GM19035 (cell line): ENCODE measurements at regions not wholly inside any gene's neighbourhood (a gene's known extent, or its start where the extent isn't known, plus 50 kb on each side); places are given as distances from the start of the nearest gene placed in this dataset.

Experiments
- ATAC-seq: cut with Tn5 transposase; IDR thresholded peaks from one replicate; pipeline ENCODE4 v1.9.1; 2021; ENCODE audit not compliant: unreplicated experiment

DNA sequence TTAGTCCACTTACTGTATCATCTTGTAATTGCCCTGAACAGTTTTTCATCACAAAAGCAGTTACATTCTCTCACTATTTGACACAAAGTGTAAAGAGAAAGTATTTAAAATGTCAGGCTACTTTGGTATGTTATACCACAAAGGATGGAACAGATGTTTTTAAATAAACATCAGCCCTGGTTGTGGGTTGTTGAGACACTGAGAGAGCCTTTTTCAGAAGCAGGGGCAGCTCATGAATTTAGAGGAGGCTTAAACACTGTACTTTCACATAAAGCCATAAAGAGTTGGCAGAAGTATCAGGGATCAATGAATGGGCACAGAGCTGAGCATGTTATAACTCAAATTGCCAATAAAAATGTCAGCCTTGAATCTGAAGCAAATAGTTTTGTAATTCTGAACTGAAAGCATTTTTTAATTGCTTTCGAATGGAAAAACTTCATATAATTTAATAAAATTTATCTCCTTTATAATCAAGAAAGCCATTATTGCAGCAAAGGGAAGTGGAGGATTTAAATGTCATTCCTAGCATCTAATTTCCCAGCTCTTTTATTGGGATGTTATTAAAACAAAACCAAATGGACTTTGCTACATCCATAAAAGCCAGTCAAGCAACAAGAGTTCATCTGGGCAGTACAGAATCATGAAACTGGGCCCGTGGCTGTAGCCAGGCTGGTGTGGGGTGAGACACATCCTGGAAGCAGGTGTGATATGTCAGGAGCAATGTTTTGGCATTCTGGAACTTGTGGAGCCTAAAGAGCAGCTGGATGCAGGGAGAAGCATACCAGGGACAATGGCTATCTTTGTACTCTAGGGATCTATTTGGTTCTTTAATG lies 95.1 kb upstream of the NT5C1B start:
- ATAC-seq = no peak

DNA sequence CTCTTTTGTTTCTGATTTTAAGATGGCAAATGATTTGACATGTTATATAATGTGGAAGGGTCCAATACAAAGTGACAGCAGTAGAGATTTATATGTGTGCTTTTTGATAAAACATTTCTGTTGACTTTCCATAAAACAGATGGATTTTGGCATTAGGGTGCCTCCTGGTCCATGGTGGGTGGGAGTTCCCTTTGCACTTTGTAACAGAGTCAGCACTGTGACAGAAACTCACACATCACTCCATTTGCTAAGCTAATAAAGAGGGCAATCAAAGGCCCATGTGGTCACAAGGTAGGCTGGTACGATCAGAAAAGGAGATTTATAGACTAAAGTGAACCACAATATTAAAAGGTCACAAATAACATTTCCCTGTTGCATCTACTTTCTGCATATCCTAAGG lies 93.3 kb upstream of the NT5C1B start:
- ATAC-seq = no peak

DNA sequence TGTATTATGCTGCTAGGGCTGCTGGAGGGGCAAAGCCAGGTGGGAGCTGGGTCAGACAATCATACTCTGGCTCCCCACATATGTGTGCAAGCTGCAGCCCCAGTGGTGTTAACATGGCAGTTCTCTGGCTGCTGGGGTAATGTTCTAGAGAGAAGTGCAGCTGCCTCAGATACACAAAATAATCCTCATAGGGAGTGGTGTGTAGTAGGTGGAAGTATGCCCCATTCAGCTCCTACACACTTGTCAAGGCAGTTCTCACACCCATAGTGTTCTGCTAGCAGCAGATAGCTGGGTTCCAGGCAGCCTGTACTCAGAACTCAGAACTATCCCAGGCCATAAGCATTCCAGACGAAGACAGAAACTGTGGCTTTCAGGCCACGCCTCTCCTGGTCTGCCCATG lies 87.9 kb upstream of the NT5C1B start:
- ATAC-seq = no peak

DNA sequence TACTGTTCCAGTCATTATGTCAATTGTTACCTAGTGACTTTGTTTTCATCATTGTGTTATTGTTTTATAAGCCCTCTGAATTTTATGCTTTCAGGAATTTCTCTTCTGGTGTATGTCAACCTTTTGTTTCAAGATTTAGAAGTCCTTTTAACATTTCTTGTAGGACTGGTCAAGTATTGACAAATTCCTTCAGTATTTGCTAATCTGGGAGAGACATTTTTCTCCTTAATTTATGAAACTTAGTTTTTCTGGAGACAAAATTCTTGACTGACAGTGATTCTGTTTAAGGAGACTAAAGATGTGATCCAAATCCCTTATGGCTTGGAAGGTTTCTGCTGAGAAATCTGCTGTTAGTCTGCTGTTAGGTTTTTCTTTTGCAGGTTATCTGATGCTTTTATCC lies 84.9 kb upstream of the NT5C1B start:
- no peak for ATAC-seq

GRCh38 chr2:18671363-18671762 lies 82.0 kb upstream of the NT5C1B start:
- ATAC-seq = no peak

DNA sequence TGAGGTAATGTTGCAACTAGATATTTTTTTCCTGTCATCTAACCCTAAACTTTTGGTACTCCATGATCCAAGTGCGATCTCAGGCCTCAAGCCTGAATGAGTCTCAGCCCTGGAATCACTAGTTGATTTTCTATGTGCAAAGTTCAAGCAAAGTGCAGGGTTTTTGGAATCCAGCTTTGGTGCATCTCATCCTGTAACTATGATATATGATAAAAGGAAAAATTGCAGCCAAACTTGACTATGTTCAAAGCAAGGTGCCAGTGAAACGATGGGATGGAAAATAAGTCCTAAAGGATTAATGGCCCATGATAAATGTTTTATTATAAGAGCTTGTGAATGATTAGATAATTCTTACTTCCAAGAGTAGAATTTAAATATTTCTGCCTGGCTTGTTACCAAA lies 78.9 kb upstream of the NT5C1B start:
- ATAC-seq = no peak

DNA sequence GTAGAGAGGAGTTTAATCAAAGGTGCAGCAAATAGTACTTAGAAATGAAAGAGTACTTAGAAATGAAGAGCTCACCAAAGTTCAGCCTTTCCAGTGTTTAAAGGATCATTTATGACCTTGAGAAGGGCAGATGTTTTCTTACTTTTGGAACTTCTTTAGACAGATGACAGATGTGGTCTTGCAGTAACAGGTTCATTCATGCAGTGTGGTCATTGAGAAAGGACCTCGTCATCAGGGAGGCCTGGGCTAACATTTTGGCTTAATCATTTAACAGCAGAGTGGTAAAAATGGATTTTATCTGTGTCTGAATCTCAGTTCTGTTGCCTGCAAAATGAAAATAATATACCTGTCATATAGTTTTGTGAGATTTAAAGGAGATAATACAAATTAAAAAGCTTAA lies 75.1 kb upstream of the NT5C1B start:
- no peak for ATAC-seq

GRCh38 chr2:18663861-18664260 lies 74.5 kb upstream of the NT5C1B start:
- no peak for ATAC-seq

GRCh38 chr2:18662689-18663088 lies 73.3 kb upstream of the NT5C1B start:
- ATAC-seq = no peak

DNA sequence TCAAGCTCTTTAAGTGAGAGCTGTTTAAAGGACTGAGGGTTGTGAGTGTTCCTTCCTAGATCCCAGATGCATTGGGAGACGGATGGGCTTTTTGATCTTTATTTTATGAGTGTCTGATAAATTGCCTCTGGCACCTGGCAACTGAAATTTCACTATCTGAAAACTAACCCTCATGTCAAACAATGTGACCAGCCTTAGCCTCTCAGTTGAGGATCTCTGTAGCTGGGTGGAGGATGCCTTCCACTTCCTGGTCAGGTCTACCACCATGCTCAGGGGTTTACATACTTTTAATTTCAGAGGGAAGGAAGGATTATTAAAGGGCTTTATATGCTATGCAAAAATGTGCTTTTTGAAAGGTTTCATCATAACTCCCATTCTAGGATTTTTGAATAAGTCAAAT lies 70.5 kb upstream of the NT5C1B start:
- no peak for ATAC-seq

DNA sequence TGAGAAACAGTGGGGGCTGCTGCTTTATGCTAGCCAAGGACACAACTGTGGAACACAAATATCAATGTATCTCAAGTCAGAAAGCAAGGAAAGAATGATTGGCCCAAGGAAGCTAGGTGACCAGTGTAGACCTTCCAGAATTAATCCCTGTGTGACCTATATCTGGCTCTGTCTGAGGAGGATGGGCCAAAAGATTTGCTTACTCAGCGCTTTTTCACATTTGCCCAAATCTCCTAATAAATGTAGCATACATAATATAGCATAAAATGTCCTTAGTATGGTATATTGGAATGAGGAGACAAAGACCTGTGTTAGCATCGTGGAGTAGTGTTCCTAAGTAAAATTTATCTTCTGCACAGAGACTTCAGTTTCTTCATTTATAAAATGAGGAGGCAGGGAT lies 66.7 kb upstream of the NT5C1B start:
- no peak for ATAC-seq

DNA sequence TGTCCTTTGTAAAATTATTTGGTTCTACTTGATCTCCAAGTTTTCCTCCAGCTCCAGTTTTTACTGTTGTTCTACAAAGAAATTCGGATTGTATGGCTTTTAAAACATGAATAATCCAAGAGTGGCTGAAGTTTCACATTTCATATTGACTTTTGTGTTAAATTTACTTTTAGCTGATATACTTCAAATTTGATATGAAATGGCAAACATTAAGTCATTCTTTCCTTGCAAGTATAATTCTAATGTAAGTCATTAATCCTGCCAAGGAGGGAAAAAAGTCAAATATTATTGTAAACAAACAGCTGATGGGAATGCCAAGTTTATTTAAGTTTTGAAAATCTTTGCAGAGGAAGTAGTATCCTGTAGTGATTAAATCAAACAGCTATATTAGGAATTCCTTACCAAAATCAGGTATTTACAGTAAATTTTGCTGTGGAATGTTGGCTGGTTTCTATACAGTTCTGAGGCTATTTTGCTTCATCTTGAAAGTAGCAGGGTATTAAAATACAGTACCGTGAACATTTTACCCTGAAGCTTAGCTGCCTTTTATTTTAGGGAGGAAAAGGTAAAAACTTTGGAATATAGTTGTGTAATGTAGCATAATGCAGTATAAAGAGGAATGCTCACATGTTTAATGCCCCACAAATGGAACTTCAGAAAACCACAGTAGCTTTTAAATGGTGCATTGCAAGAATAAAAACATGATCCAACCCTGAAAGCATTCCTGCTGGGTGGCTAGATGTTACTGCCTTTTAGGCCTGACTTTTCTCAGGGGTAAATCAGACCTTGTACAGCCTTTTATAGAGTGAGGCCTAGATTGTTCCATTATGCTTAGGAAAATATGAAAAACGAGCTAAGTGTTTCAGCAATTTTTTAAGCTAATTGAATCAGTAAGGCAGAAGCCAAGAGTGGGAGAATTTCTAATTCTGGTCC lies 62.7 kb upstream of the NT5C1B start:
- no peak for ATAC-seq

GRCh38 chr2:18650221-18650620 lies 60.9 kb upstream of the NT5C1B start:
- no peak for ATAC-seq

- ATAC-seq = no peak
Observed at GRCh38 chr2:18649502-18650135, 60.2 kb upstream of the NT5C1B start.

GRCh38 chr2:18648161-18648560 lies 58.8 kb upstream of the NT5C1B start:
- ATAC-seq = no peak

- ATAC-seq = no peak
Observed at GRCh38 chr2:18647731-18648130, 58.4 kb upstream of the NT5C1B start.

DNA sequence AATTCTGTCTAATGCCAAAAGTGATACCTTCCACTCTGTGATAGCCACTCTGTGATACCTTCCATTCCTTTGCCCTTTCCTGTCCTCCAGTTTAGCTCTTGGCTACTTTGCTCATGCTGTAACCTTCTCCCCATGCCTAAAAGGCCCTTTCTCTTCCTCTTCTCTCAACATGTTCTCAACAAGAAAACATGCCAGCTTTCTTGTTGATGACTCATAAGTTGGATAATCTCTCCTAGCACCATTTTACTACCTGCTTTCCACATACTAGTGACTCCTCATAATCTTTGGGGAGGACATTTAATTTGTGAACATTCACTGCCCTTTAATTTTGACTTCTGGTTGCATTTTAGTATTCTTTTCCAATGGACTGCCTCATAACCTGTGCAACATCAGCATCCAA lies 55.9 kb upstream of the NT5C1B start:
- ATAC-seq = no peak

- no peak for ATAC-seq
Observed at GRCh38 chr2:18644115-18644462, 54.7 kb upstream of the NT5C1B start.

DNA sequence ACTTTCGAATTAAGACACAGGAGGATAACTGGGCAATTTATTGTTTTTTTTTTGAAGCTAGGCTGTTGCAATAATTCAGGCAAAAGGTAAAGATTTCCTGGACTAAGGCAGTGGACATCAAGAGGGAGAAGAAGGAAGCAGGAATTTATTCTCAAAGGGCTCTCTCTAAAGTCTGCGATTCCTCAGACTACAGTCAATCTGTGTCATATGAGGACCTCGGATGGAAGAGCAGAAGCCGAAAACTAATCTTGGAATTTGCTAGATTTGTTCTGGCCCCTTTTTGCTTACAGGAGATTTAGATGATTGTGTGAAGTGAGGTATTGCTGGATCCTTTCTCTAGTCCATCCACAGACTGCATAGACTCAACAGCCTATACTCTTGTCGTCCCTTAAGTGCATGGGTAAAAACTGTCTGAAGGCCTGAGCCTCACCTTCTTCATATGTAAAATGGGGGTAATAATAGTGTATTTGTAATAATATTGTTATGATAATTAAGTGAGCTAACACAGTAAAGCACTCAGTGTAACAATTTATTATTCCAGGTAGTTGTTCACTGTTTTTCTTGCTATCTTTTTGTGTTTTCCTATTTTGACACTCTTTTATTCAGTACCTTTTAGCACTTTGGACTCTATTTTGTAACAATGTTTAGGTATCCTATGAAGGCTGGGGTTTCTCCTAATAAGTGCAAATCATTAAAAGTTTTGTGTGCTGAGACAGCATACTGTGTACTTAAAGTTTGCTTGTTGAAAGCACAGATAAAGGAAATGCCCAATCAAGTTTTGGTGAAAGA lies 54.2 kb upstream of the NT5C1B start:
- ATAC-seq = no peak

DNA sequence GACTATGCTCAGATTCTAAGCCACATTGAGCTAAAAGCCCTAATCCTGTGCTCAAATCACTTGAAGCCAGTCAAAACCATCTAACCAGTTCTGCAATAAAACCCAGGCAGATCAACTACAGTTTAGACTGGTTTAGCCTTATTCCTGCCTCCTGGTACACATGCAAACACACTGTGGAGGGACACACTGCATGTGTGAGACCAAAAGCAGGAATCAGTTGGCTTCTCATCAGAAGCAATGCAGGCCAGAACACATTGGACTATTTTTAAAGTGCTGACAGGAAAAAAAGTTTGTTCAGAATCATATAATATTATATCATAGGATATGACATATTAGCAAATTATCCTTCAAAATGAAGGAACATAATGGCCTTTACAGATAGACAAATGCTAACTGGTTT lies 52.5 kb upstream of the NT5C1B start:
- ATAC-seq = no peak
